ENCODE measurements at regions not wholly inside any gene's neighbourhood (a gene's known extent, or its start where the extent isn't known, plus 50 kb on each side); places are given as distances from the start of the nearest gene placed in this dataset.

- no peak for DNase-seq (ENCODE audit: low read depth)
- TF ChIP-seq CTCF (IDR thresholded peaks at IDR 0.05; ENCODE audit: control insufficient read depth, extremely low read depth, insufficient read depth) = no peak
- H3K4me3 ChIP-seq (ENCODE audit: low read depth, low read length) = no peak overlapping the region
Observed at GRCh38 chr3:5270666-5271371, 83.3 kb downstream of the EDEM1 start.

GRCh38 chr3:5271372-5271683 lies 83.8 kb downstream of the EDEM1 start:
- TF ChIP-seq CTCF (IDR thresholded peaks at IDR 0.05; ENCODE audit: control insufficient read depth, extremely low read depth, insufficient read depth) = no peak
- no peak overlapping the region for H3K4me3 ChIP-seq (ENCODE audit: low read depth, low read length)
- no peak for DNase-seq (ENCODE audit: low read depth)

GRCh38 chr3:5272387-5272786 lies 84.9 kb downstream of the EDEM1 start:
- H3K4me3 ChIP-seq (ENCODE audit: low read depth, low read length) = no peak overlapping the region
- TF ChIP-seq CTCF (IDR thresholded peaks at IDR 0.05; ENCODE audit: control insufficient read depth, extremely low read depth, insufficient read depth) = no peak
- DNase-seq (ENCODE audit: low read depth) = no peak

GRCh38 chr3:5274091-5274490 lies 86.6 kb downstream of the EDEM1 start:
- DNase-seq (ENCODE audit: low read depth) = peak; percentile 51
- TF ChIP-seq CTCF (IDR thresholded peaks at IDR 0.05; ENCODE audit: control insufficient read depth, extremely low read depth, insufficient read depth) = no peak
- no peak overlapping the region for H3K4me3 ChIP-seq (ENCODE audit: low read depth, low read length)

- no peak for DNase-seq (ENCODE audit: low read depth)
- no peak for TF ChIP-seq CTCF (IDR thresholded peaks at IDR 0.05; ENCODE audit: control insufficient read depth, extremely low read depth, insufficient read depth)
- no peak overlapping the region for H3K4me3 ChIP-seq (ENCODE audit: low read depth, low read length)
Observed at GRCh38 chr3:5275529-5275928, 88.0 kb downstream of the EDEM1 start.

GRCh38 chr3:5276934-5277333 lies 89.4 kb downstream of the EDEM1 start:
- TF ChIP-seq CTCF (IDR thresholded peaks at IDR 0.05; ENCODE audit: control insufficient read depth, extremely low read depth, insufficient read depth) = no peak
- no peak for DNase-seq (ENCODE audit: low read depth)

GRCh38 chr3:5277612-5278236 lies 90.2 kb downstream of the EDEM1 start:
- no peak for TF ChIP-seq CTCF (IDR thresholded peaks at IDR 0.05; ENCODE audit: control insufficient read depth, extremely low read depth, insufficient read depth)
- no peak for DNase-seq (ENCODE audit: low read depth)
- no peak overlapping the region for H3K4me3 ChIP-seq (ENCODE audit: low read depth, low read length)

More at GRCh38 chr3:5276934-5277333, 89.4 kb downstream of the EDEM1 start:
- H3K4me3 ChIP-seq (ENCODE audit: low read depth, low read length) = no peak overlapping the region
